ENCODE measurements at regions not wholly inside any gene's neighbourhood (a gene's known extent, or its start where the extent isn't known, plus 50 kb on each side); places are given as distances from the start of the nearest gene placed in this dataset.

DNA sequence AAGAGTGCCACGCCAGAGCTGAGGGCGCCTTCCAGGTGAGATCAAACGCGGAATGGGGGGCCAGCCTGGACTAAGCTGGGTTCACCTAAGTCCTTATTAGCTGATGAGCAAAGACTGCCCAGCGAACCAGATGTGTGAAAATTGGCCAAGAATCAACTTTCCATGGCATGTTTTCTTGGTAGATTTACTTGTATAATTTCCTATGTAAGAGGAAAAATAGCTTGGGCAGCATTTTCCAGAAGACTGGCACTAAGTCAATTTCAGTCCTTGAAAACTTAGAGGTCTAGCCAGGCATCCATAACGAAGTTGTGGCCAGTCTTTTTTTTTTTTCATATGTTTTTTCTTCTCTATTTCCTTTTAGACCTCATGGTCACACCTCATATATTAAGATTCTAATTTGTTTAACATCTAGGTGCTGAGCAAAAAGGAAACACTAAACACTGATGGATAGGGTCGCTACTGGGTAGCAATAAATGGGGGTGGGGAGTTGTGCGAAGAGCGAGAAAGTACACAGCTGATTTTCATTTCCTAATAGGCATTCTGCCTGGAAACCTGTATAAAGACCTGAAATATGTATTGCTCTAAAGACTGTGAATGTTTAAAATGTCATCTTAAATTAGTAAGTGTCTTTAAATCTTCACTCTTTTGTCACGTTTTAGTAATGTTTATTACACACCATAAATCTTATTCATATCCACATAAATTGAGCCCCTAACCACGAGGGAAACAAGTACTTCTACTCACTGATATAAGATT lies 188.8 kb downstream of the CD83 start (continued):
- TF ChIP-seq, protein P1, sequence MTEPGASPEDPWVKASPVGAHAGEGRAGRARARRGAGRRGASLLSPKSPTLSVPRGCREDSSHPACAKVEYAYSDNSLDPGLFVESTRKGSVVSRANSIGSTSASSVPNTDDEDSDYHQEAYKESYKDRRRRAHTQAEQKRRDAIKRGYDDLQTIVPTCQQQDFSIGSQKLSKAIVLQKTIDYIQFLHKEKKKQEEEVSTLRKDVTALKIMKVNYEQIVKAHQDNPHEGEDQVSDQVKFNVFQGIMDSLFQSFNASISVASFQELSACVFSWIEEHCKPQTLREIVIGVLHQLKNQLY (CRISPR knock-in tag; IDR thresholded peaks at IDR 0.05), result no peak

DNA sequence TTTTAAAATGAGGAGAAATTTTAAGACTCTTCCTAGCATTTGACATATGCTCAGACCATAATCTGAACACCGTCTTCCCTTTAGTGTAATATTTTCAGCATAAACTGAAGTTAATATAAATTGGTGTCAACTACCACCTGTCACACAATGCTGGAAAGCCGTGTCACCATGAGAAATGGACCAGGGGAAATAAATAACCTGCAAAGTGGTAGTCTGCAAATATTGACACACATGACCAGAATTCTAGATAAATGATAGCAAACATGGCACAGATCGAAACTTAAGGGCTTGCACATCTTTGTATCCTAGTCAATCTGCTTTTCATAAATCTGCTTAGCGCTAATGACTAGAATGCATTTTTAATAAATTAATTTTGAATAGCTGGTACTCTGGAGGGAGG lies 191.9 kb downstream of the CD83 start:
- CTCF ChIA-PET, result interaction anchor here (2.2 kb wide), 1 partner anchor 8 kb away, joined by 9 read pairs; no protein-coding TSS in a partner anchor
- ATAC-seq (no peak), DNase-seq (ENCODE audit: low spot score) (no peak)
- peaks cover 7% of the 10 kb centered on the region for H3K9me3 Mint-ChIP-seq
- peaks cover 47% of the 10 kb centered on the region for H3K4me1 Mint-ChIP-seq
- POLR2A ChIA-PET, result no interaction called here
- TF ChIP-seq HMGA2 (CRISPR knock-in tag; IDR thresholded peaks at IDR 0.05), result no peak
- TF ChIP-seq NR2C2 (CRISPR knock-in tag; IDR thresholded peaks at IDR 0.05), result no peak
- TF ChIP-seq TP53 (CRISPR knock-in tag; IDR thresholded peaks at IDR 0.05), result no peak
- TF ChIP-seq, protein P2, sequence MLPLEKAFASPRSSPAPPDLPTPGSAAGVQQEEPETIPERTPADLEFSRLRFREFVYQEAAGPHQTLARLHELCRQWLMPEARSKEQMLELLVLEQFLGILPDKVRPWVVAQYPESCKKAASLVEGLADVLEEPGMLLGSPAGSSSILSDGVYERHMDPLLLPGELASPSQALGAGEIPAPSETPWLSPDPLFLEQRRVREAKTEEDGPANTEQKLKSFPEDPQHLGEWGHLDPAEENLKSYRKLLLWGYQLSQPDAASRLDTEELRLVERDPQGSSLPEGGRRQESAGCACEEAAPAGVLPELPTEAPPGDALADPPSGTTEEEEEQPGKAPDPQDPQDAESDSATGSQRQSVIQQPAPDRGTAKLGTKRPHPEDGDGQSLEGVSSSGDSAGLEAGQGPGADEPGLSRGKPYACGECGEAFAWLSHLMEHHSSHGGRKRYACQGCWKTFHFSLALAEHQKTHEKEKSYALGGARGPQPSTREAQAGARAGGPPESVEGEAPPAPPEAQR (CRISPR knock-in tag; IDR thresholded peaks at IDR 0.05), result no peak
- TF ChIP-seq IRF2 (CRISPR knock-in tag; IDR thresholded peaks at IDR 0.05; ENCODE audit: borderline replicate concordance, low read depth), result no peak
- TF ChIP-seq CREM (CRISPR knock-in tag; IDR thresholded peaks at IDR 0.05), result no peak
- TF ChIP-seq ELF4 (CRISPR knock-in tag; IDR thresholded peaks at IDR 0.05; ENCODE audit: low read depth), result no peak
- TF ChIP-seq, protein P3, sequence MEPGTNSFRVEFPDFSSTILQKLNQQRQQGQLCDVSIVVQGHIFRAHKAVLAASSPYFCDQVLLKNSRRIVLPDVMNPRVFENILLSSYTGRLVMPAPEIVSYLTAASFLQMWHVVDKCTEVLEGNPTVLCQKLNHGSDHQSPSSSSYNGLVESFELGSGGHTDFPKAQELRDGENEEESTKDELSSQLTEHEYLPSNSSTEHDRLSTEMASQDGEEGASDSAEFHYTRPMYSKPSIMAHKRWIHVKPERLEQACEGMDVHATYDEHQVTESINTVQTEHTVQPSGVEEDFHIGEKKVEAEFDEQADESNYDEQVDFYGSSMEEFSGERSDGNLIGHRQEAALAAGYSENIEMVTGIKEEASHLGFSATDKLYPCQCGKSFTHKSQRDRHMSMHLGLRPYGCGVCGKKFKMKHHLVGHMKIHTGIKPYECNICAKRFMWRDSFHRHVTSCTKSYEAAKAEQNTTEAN (CRISPR knock-in tag; IDR thresholded peaks at IDR 0.05), result no peak
- TF ChIP-seq, protein P4, sequence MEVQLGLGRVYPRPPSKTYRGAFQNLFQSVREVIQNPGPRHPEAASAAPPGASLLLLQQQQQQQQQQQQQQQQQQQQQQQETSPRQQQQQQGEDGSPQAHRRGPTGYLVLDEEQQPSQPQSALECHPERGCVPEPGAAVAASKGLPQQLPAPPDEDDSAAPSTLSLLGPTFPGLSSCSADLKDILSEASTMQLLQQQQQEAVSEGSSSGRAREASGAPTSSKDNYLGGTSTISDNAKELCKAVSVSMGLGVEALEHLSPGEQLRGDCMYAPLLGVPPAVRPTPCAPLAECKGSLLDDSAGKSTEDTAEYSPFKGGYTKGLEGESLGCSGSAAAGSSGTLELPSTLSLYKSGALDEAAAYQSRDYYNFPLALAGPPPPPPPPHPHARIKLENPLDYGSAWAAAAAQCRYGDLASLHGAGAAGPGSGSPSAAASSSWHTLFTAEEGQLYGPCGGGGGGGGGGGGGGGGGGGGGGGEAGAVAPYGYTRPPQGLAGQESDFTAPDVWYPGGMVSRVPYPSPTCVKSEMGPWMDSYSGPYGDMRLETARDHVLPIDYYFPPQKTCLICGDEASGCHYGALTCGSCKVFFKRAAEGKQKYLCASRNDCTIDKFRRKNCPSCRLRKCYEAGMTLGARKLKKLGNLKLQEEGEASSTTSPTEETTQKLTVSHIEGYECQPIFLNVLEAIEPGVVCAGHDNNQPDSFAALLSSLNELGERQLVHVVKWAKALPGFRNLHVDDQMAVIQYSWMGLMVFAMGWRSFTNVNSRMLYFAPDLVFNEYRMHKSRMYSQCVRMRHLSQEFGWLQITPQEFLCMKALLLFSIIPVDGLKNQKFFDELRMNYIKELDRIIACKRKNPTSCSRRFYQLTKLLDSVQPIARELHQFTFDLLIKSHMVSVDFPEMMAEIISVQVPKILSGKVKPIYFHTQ (CRISPR knock-in tag; IDR thresholded peaks at IDR 0.05), result no peak
- TF ChIP-seq, protein P5, sequence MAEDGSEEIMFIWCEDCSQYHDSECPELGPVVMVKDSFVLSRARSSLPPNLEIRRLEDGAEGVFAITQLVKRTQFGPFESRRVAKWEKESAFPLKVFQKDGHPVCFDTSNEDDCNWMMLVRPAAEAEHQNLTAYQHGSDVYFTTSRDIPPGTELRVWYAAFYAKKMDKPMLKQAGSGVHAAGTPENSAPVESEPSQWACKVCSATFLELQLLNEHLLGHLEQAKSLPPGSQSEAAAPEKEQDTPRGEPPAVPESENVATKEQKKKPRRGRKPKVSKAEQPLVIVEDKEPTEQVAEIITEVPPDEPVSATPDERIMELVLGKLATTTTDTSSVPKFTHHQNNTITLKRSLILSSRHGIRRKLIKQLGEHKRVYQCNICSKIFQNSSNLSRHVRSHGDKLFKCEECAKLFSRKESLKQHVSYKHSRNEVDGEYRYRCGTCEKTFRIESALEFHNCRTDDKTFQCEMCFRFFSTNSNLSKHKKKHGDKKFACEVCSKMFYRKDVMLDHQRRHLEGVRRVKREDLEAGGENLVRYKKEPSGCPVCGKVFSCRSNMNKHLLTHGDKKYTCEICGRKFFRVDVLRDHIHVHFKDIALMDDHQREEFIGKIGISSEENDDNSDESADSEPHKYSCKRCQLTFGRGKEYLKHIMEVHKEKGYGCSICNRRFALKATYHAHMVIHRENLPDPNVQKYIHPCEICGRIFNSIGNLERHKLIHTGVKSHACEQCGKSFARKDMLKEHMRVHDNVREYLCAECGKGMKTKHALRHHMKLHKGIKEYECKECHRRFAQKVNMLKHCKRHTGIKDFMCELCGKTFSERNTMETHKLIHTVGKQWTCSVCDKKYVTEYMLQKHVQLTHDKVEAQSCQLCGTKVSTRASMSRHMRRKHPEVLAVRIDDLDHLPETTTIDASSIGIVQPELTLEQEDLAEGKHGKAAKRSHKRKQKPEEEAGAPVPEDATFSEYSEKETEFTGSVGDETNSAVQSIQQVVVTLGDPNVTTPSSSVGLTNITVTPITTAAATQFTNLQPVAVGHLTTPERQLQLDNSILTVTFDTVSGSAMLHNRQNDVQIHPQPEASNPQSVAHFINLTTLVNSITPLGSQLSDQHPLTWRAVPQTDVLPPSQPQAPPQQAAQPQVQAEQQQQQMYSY (CRISPR knock-in tag; IDR thresholded peaks at IDR 0.05), result no peak
- TF ChIP-seq, protein P6, sequence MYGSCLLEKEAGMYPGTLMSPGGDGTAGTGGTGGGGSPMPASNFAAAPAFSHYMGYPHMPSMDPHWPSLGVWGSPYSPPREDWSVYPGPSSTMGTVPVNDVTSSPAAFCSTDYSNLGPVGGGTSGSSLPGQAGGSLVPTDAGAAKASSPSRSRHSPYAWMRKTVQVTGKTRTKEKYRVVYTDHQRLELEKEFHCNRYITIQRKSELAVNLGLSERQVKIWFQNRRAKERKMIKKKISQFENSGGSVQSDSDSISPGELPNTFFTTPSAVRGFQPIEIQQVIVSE (CRISPR knock-in tag; IDR thresholded peaks at IDR 0.05; ENCODE audit: borderline replicate concordance), result no peak
- H3K27me3 Mint-ChIP-seq (ENCODE audit: low read depth), result no peaks in the 10 kb centered on the region; the same call in 1 of the 2 replicates
- H3K4me3 Mint-ChIP-seq, result no peak overlapping the region
- peaks cover 5% of the 10 kb centered on the region for H3K36me3 Mint-ChIP-seq
- no peak overlapping the region for H3K27ac Mint-ChIP-seq
